GM12891 (cell line): ENCODE measurements at regions not wholly inside any gene's neighbourhood (a gene's known extent, or its start where the extent isn't known, plus 50 kb on each side); places are given as distances from the start of the nearest gene placed in this dataset.

Experiments
- PAX5 ChIP-seq: IDR thresholded peaks from 2 replicates; pipeline ENCODE4 v1.6.1; 2011; ENCODE audit warnings: low read length, moderate library complexity, mild to moderate bottlenecking; ENCODE audit not compliant: insufficient read depth, severe bottlenecking
- POLR2A ChIP-seq: IDR thresholded peaks from 2 replicates; pipeline ENCODE4 v1.6.1; 2011; ENCODE audit warnings: low read depth, low read length, control low read depth
- POLR2AphosphoS5 ChIP-seq: IDR thresholded peaks from 2 replicates; pipeline ENCODE4 v1.6.1; 2011; ENCODE audit warnings: low read depth, low read length, control low read depth
- POU2F2 ChIP-seq: IDR thresholded peaks from 2 replicates; pipeline ENCODE4 v1.6.1; 2011; ENCODE audit warnings: low read depth, mild to moderate bottlenecking, control low read depth, low read length, moderate library complexity
- SPI1 ChIP-seq: IDR thresholded peaks from 2 replicates; pipeline ENCODE4 v1.6.1; 2011; ENCODE audit warnings: low read depth, low read length, control low read depth
- TAF1 ChIP-seq: IDR thresholded peaks from 2 replicates; pipeline ENCODE4 v1.6.1; 2011; ENCODE audit warnings: low read depth, low read length, control low read depth

DNA sequence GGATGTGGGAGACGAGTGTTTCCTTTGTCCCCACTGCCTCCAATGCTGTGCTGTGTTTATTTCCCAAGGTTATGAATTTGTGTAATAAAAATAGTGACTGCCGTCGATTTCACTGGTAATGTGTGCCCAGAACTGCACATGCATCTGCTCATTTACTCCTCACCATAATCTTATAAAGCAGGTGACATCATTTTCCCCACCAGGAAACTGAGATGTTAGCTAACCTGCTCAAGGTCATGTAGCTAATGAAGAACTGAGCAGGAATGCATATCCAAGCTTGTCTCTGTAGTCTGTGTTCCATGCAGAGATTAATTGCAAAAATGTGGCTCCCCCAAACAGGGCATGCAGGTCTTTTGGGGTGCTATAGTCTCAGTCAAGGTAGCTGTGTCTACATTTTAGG lies 224.4 kb downstream of the TENT4A start:
- TF ChIP-seq POLR2A = no peak
- no peak for TF ChIP-seq POLR2AphosphoS5
- no peak for TF ChIP-seq POU2F2
- no peak for TF ChIP-seq TAF1
- no peak for TF ChIP-seq PAX5
- TF ChIP-seq SPI1 = no peak
